SK-N-SH (cell line): ENCODE measurements at regions not wholly inside any gene's neighbourhood (a gene's known extent, or its start where the extent isn't known, plus 50 kb on each side); places are given as distances from the start of the nearest gene placed in this dataset.

Source experiments
- CTCF ChIA-PET: fragments of 300-600, 350-600 bp; formaldehyde crosslinking; extraction: SDS; loops from one replicate; lab custom pipeline; 2021; lab: Yijun Ruan, JAX
- POLR2A ChIA-PET: fragments of 350-600 bp; sonication (Branson Sonifier 250); formaldehyde crosslinking; extraction: SDS; loops from one replicate; lab custom pipeline; 2020; ENCODE audit warnings: antibody characterized with exemption, inconsistent platforms; lab: Yijun Ruan, JAX
- DNase-seq: peaks from one replicate; pipeline ENCODE4 v3.0.0; 2012
- H2AFZ ChIP-seq: fragments of 200-600 bp; sonication (generic); 2 replicates; pipeline ENCODE4 v1.8.1; 2016; ENCODE audit warnings: antibody characterized with exemption, mild to moderate bottlenecking, low read depth
- H3F3A ChIP-seq: fragments of 200-600 bp; sonication (generic); replicated peaks from 2 replicates; pipeline ENCODE3; 2016; ENCODE audit warnings: antibody characterized with exemption, mild to moderate bottlenecking; ENCODE audit not compliant: insufficient read depth
- H3K27ac ChIP-seq, 2 experiments: fragments of 200-500 bp in 1 of 2; fragments of 200-600 bp in 1 of 2; sonication (Bioruptor generic) in 1 of 2; sonication (generic), shearing (Covaris generic) in 1 of 2; 2 replicates each; pipeline versions ENCODE4 v1.5.1 to v1.6.1; 2014 to 2016; ENCODE audit warnings: low read depth in 2 of 2, inconsistent platforms in 1 of 2, low read length in 1 of 2, mild to moderate bottlenecking in 1 of 2, mixed read lengths in 1 of 2
- H3K27me3 ChIP-seq: fragments of 200-600 bp; sonication (generic), shearing (Covaris generic); 2 replicates; pipeline ENCODE4 v1.6.1; 2016; ENCODE audit warnings: mixed run types; ENCODE audit not compliant: insufficient read depth
- H3K36me3 ChIP-seq, 2 experiments: fragments of 200-500 bp in 1 of 2; fragments of 200-600 bp in 1 of 2; sonication (Bioruptor generic) in 1 of 2; sonication (generic) in 1 of 2; replicated peaks in 1 of 2; 2 replicates each; pipeline versions ENCODE3 to v1.5.1; 2014 to 2016; ENCODE audit warnings: low read length in 1 of 2, mild to moderate bottlenecking in 1 of 2; ENCODE audit not compliant: insufficient read depth in 2 of 2, control insufficient read depth in 1 of 2
- H3K4me1 ChIP-seq, 2 experiments: fragments of 200-500 bp in 1 of 2; fragments of 200-600 bp in 1 of 2; sonication (Bioruptor generic) in 1 of 2; sonication (generic), shearing (Covaris generic) in 1 of 2; 2 replicates each; pipeline versions ENCODE4 v1.5.1 to v1.6.1; 2014 to 2016; ENCODE audit warnings: low read depth in 1 of 2, low read length in 1 of 2, mixed run types in 1 of 2; ENCODE audit not compliant: insufficient read depth in 2 of 2, control insufficient read depth in 1 of 2
- H3K4me2 ChIP-seq: fragments of 200-600 bp; sonication (generic), shearing (Covaris generic); 2 replicates; pipeline ENCODE4 v1.6.1; 2017; ENCODE audit warnings: mixed run types
- H3K4me3 ChIP-seq, 2 experiments: fragments of 200-500 bp in 1 of 2; fragments of 200-600 bp in 1 of 2; sonication (Bioruptor generic) in 1 of 2; sonication (generic), shearing (Covaris generic) in 1 of 2; 2 replicates each; pipeline versions ENCODE4 v1.5.1 to v1.8.1; 2014 to 2016; ENCODE audit warnings: low read depth in 2 of 2, inconsistent platforms in 1 of 2, low read length in 1 of 2, mild to moderate bottlenecking in 1 of 2, mixed read lengths in 1 of 2, moderate library complexity in 1 of 2
- H3K79me2 ChIP-seq: fragments of 200-600 bp; sonication (generic); 2 replicates; pipeline ENCODE4 v1.8.1; 2017; ENCODE audit warnings: mild to moderate bottlenecking; ENCODE audit not compliant: insufficient read depth
- H3K9ac ChIP-seq: fragments of 200-600 bp; sonication (generic); 2 replicates; pipeline ENCODE4 v1.6.1; 2017; ENCODE audit warnings: mixed run types
- H3K9me2 ChIP-seq: fragments of 200-600 bp; sonication (generic); 2 replicates; pipeline ENCODE4 v1.6.1; 2017; ENCODE audit warnings: mixed run types
- H3K9me3 ChIP-seq: fragments of 200-600 bp; sonication (generic); 2 replicates; pipeline ENCODE4 v1.6.1; 2017; ENCODE audit warnings: mixed run types, mild to moderate bottlenecking, moderate library complexity
- H4K20me1 ChIP-seq: fragments of 200-600 bp; sonication (generic); 2 replicates; pipeline ENCODE4 v1.6.1; 2017; ENCODE audit warnings: mild to moderate bottlenecking, mixed run types; ENCODE audit not compliant: insufficient read depth
- CHD2 ChIP-seq: fragments of 150-350 bp; IDR thresholded peaks from 2 replicates; pipeline ENCODE4 v1.6.1; 2018; ENCODE audit warnings: low read length; ENCODE audit not compliant: partially characterized antibody
- CTCF ChIP-seq: fragments of 200-600 bp; sonication (generic); IDR thresholded peaks from 2 replicates; pipeline ENCODE4 v1.6.1; 2017; ENCODE audit warnings: antibody characterized with exemption, mild to moderate bottlenecking, moderate library complexity
- FOXM1 ChIP-seq: IDR thresholded peaks from 2 replicates; pipeline ENCODE4 v1.4.0; 2012; ENCODE audit warnings: low read depth, mild to moderate bottlenecking
- IRF3 ChIP-seq: fragments of 150-350 bp; IDR thresholded peaks from 2 replicates; pipeline ENCODE4 v1.6.1; 2016; ENCODE audit warnings: mild to moderate bottlenecking, low read depth, low read length
- JUND ChIP-seq: IDR thresholded peaks from 2 replicates; pipeline ENCODE4 v1.4.0; 2012
- NRF1 ChIP-seq: IDR thresholded peaks from 2 replicates; pipeline ENCODE4 v1.6.1; 2012; ENCODE audit warnings: low read depth, mild to moderate bottlenecking, low read length
- RAD21 ChIP-seq: IDR thresholded peaks from 2 replicates; pipeline ENCODE4 v1.6.1; 2012; ENCODE audit warnings: mild to moderate bottlenecking, low read length
- RCOR1 ChIP-seq: fragments of 150-350 bp; IDR thresholded peaks from 2 replicates; pipeline ENCODE4 v1.6.1; 2017; ENCODE audit warnings: antibody characterized with exemption, low read length
- SMC3 ChIP-seq: IDR thresholded peaks from 2 replicates; pipeline ENCODE4 v1.6.1; 2012; ENCODE audit warnings: low read depth, low read length, improper control_type of control experiment
- WGBS: methylation state at CpG from one replicate; pipeline ENCODE4 v1.1.6; 2017; ENCODE audit warnings: low lambda C conversion rate; 5-methylcytosine and 5-hydroxymethylcytosine counted together
- TF ChIP-seq, protein P1 (sequence below): IDR thresholded peaks from 2 replicates; pipeline ENCODE4 v1.4.0; 2012; ENCODE audit warnings: low read depth, borderline replicate concordance
- TF ChIP-seq, protein P2 (sequence below): IDR thresholded peaks from 2 replicates; pipeline ENCODE4 v1.6.1; 2012; ENCODE audit warnings: mild to moderate bottlenecking, low read depth, low read length, moderate library complexity

GRCh38 chr2:144718376-144718775, 198.5 kb upstream of the ZEB2 start:
- no peaks in the 10 kb centered on the region for H4K20me1 ChIP-seq
- TF ChIP-seq, protein P1, sequence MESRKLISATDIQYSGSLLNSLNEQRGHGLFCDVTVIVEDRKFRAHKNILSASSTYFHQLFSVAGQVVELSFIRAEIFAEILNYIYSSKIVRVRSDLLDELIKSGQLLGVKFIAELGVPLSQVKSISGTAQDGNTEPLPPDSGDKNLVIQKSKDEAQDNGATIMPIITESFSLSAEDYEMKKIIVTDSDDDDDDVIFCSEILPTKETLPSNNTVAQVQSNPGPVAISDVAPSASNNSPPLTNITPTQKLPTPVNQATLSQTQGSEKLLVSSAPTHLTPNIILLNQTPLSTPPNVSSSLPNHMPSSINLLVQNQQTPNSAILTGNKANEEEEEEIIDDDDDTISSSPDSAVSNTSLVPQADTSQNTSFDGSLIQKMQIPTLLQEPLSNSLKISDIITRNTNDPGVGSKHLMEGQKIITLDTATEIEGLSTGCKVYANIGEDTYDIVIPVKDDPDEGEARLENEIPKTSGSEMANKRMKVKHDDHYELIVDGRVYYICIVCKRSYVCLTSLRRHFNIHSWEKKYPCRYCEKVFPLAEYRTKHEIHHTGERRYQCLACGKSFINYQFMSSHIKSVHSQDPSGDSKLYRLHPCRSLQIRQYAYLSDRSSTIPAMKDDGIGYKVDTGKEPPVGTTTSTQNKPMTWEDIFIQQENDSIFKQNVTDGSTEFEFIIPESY: no peak
- TF ChIP-seq FOXM1 (no peak), RAD21 (no peak), CHD2 (no peak)
- TF ChIP-seq, protein P2, sequence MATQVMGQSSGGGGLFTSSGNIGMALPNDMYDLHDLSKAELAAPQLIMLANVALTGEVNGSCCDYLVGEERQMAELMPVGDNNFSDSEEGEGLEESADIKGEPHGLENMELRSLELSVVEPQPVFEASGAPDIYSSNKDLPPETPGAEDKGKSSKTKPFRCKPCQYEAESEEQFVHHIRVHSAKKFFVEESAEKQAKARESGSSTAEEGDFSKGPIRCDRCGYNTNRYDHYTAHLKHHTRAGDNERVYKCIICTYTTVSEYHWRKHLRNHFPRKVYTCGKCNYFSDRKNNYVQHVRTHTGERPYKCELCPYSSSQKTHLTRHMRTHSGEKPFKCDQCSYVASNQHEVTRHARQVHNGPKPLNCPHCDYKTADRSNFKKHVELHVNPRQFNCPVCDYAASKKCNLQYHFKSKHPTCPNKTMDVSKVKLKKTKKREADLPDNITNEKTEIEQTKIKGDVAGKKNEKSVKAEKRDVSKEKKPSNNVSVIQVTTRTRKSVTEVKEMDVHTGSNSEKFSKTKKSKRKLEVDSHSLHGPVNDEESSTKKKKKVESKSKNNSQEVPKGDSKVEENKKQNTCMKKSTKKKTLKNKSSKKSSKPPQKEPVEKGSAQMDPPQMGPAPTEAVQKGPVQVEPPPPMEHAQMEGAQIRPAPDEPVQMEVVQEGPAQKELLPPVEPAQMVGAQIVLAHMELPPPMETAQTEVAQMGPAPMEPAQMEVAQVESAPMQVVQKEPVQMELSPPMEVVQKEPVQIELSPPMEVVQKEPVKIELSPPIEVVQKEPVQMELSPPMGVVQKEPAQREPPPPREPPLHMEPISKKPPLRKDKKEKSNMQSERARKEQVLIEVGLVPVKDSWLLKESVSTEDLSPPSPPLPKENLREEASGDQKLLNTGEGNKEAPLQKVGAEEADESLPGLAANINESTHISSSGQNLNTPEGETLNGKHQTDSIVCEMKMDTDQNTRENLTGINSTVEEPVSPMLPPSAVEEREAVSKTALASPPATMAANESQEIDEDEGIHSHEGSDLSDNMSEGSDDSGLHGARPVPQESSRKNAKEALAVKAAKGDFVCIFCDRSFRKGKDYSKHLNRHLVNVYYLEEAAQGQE: no peak
- H3K27ac ChIP-seq: no peak overlapping the region
- no peaks in the 10 kb centered on the region for H3K79me2 ChIP-seq
- peaks cover 4% of the 10 kb centered on the region for H3F3A ChIP-seq
- no peak overlapping the region for H3K4me3 ChIP-seq
- POLR2A ChIA-PET: interaction anchor here (0.6 kb wide), 1 partner anchor 692 kb away, joined by 5 read pairs; no protein-coding TSS in a partner anchor
- H3K9me3 ChIP-seq: peaks cover 17% of the 10 kb centered on the region
- no peak overlapping the region for H2AFZ ChIP-seq
- H3K4me1 ChIP-seq: no peaks in the 10 kb centered on the region; a peak in 1 of 4 replicates
- CTCF ChIA-PET: interaction anchor here (1.1 kb wide), 1 partner anchor 163 kb away, joined by 3 read pairs; no protein-coding TSS in a partner anchor
- H3K27me3 ChIP-seq: no peaks in the 10 kb centered on the region
- H3K9me2 ChIP-seq: no peaks in the 10 kb centered on the region
- DNase-seq: no peak
- H3K9ac ChIP-seq: no peak overlapping the region
- H3K36me3 ChIP-seq: no peaks in the 10 kb centered on the region
- no peak overlapping the region for H3K4me2 ChIP-seq

DNA sequence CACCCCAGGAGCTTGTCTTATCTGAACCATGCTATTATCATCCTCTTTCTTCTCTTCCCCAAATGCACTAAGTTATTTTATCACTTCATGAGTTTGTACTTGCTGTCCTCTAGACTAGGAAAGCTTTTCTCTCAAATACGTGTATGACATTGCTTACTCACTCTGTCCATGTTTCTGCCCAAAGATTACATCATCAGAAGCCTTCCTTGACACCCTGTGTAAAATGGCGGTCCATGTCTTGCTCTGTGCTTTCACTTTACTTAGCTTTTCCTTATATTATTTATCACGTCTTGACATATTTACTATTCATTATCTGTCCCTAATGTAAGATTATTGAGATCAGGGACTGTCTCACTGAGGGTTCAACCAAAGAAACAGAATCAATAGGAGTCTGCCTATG, 196.1 kb upstream of the ZEB2 start:
- Histone ChIP-seq H2AFZ (no peak overlapping the region), H3K4me1 (peaks cover 0 to 8% of the 10 kb centered on the region in 2 experiments; a peak in 2 of 4 replicates), H4K20me1 (no peaks in the 10 kb centered on the region), H3F3A (peaks cover 4% of the 10 kb centered on the region), H3K79me2 (no peaks in the 10 kb centered on the region), H3K36me3 (no peaks in the 10 kb centered on the region), H3K9ac (no peak overlapping the region), H3K9me2 (no peaks in the 10 kb centered on the region), H3K4me2 (no peak overlapping the region), H3K27me3 (no peaks in the 10 kb centered on the region), H3K9me3 (peaks cover 17% of the 10 kb centered on the region), H3K4me3 (no peak overlapping the region), H3K27ac (no peak overlapping the region)
- POLR2A ChIA-PET: interaction anchor here (0.6 kb wide), 1 partner anchor 789 kb away, joined by 3 read pairs; no protein-coding TSS in a partner anchor
- 79% methylated on average over 3 of the region's 3 CpGs for WGBS
- TF ChIP-seq CHD2 (no peak), SMC3 (no peak), RAD21 (no peak), RCOR1 (no peak), JUND (no peak), NRF1 (no peak), FOXM1 (no peak), CTCF (no peak), IRF3 (no peak)
- TF ChIP-seq, protein P2: no peak
- CTCF ChIA-PET: interaction anchor here (0.6 kb wide), 1 partner anchor 329 kb away, joined by 3 read pairs; no protein-coding TSS in a partner anchor
- no peak for DNase-seq
